HepG2 (cell line): ENCODE measurements at regions not wholly inside any gene's neighbourhood (a gene's known extent, or its start where the extent isn't known, plus 50 kb on each side); places are given as distances from the start of the nearest gene placed in this dataset.

ENCODE experiments used
- ATAC-seq: fragments of 200-7000 bp; cut with Tn5 transposase; 3 replicates; pipeline ENCODE4 v1.9.1; 2020; ENCODE audit warnings: mild to moderate bottlenecking, moderate library complexity
- BruUV-seq: library from RNA; stranded (reverse); fragments of 400-500 nt; replicated peaks from 2 replicates; lab custom pipeline; 2021; lab: Mats Ljungman, UMichigan
- CTCF ChIA-PET: fragments of 300-600 bp; formaldehyde crosslinking; extraction: SDS; loops from one replicate; lab custom pipeline; 2021; ENCODE audit warnings: low total read pairs, inconsistent platforms, low intra/inter-chr PET ratio; lab: Yijun Ruan, JAX
- POLR2A ChIA-PET: fragments of 350-600 bp; sonication (Branson Sonifier 250); formaldehyde crosslinking; loops from one replicate; lab custom pipeline; 2020; ENCODE audit warnings: antibody characterized with exemption, inconsistent platforms; lab: Yijun Ruan, JAX
- DNase-seq: peaks from one replicate; pipeline ENCODE4 v3.0.0-alpha.2; 2015; ENCODE audit warnings: low spot score
- FAIRE-seq: peaks from 3 replicates; lab custom pipeline; 2011; peaks lifted over from hg19 to GRCh38; lab: Jason Lieb, UNC
- H2AFZ ChIP-seq: one replicate; pipeline ENCODE4 v1.6.1; 2011; ENCODE audit warnings: low read length, inconsistent platforms
- H3K27ac ChIP-seq: fragments of 300-600 bp; 3 replicates; pipeline ENCODE4 v1.8.0; 2011; ENCODE audit warnings: mixed run types, mild to moderate bottlenecking, mixed read lengths, low read length, inconsistent platforms; ENCODE audit not compliant: insufficient read depth; ENCODE audit errors: extremely low read length
- H3K27me3 ChIP-seq, 2 experiments: fragments of 200-600 bp in 1 of 2; 2 replicates in 1 of 2; 3 replicates in 1 of 2; pipeline versions ENCODE4 v1.6.0 to v1.8.0; 2011; ENCODE audit warnings: low read length in 2 of 2, mild to moderate bottlenecking in 2 of 2, moderate library complexity in 2 of 2, inconsistent platforms in 1 of 2; ENCODE audit not compliant: insufficient read depth in 2 of 2, control insufficient read depth in 1 of 2
- H3K36me3 ChIP-seq, 2 experiments: fragments of 200-600 bp in 1 of 2; replicated peaks in 1 of 2; 2 replicates in 1 of 2; 3 replicates in 1 of 2; pipeline versions ENCODE4 v1.5.1 to v1.8.0; 2011; ENCODE audit warnings: low read length in 2 of 2, inconsistent platforms in 1 of 2; ENCODE audit not compliant: insufficient read depth in 2 of 2, control insufficient read depth in 1 of 2
- H3K4me1 ChIP-seq: 2 replicates; pipeline ENCODE4 v1.5.1; 2012; ENCODE audit warnings: low read length, inconsistent platforms; ENCODE audit not compliant: insufficient read depth
- H3K4me2 ChIP-seq: 2 replicates; pipeline ENCODE4 v1.6.0; 2011; ENCODE audit warnings: low read depth, low read length, inconsistent platforms
- H3K4me3 ChIP-seq, 3 experiments: fragments of 200-600 bp in 1 of 3; sonication (generic), shearing (Covaris generic) in 1 of 3; replicated peaks in 1 of 3; 2 replicates each; pipeline ENCODE4 v1.5.1; 2011 to 2016; ENCODE audit warnings: low read length in 3 of 3, inconsistent platforms in 2 of 3, low read depth in 2 of 3, mild to moderate bottlenecking in 2 of 3, control low read depth in 1 of 3, mixed read lengths in 1 of 3; ENCODE audit not compliant: insufficient read depth in 1 of 3
- H3K79me2 ChIP-seq: one replicate; pipeline ENCODE4 v1.6.1; 2011; ENCODE audit warnings: low read length, inconsistent platforms; ENCODE audit not compliant: insufficient read depth
- H3K9ac ChIP-seq: 2 replicates; pipeline ENCODE4 v1.6.0; 2011; ENCODE audit warnings: mild to moderate bottlenecking, low read depth, low read length, inconsistent platforms; ENCODE audit not compliant: insufficient read depth
- H3K9me3 ChIP-seq: 2 replicates; pipeline ENCODE4 v1.5.1; 2012; ENCODE audit warnings: mild to moderate bottlenecking, low read length
- H4K20me1 ChIP-seq: 2 replicates; pipeline ENCODE4 v1.6.0; 2011; ENCODE audit warnings: inconsistent platforms, mild to moderate bottlenecking, low read length, moderate library complexity; ENCODE audit not compliant: insufficient read depth
- CEBPB ChIP-seq: IDR thresholded peaks from 2 replicates; pipeline ENCODE4 v1.6.1; 2011; ENCODE audit warnings: low read depth, low read length, improper control_type of control experiment, borderline replicate concordance
- CEBPG ChIP-seq: IDR thresholded peaks from 2 replicates; pipeline ENCODE4 v1.6.1; 2016
- HMGXB3 ChIP-seq: sonication (generic); formaldehyde crosslinking; IDR thresholded peaks from 2 replicates; pipeline ENCODE4 v1.4.0; 2020; ENCODE audit warnings: missing genetic modification reagents, borderline replicate concordance
- ZKSCAN5 ChIP-seq: sonication (generic); formaldehyde crosslinking; IDR thresholded peaks from 2 replicates; pipeline ENCODE4 v1.5.1; 2020; ENCODE audit warnings: mild to moderate bottlenecking, missing genetic modification reagents
- WGBS: methylation state at CpG from one replicate; pipeline ENCODE4 v1.1.6; 2017; ENCODE audit warnings: low lambda C conversion rate; 5-methylcytosine and 5-hydroxymethylcytosine counted together
- in situ Hi-C: cut with HindIII; loops from 2 replicates; pipeline ENCODE4 v1.10.0; 2017; ENCODE audit warnings: low pct_unique_long_range_greater_than_20kb; ENCODE audit not compliant: extremely low pct_ligation_motif_present
- intact Hi-C: fragments of 100-400 bp; cut with micrococcal nuclease; formaldehyde crosslinking; loops from one replicate; pipeline ENCODE4 v1.10.0; 2022; ENCODE audit not compliant: unreplicated experiment

- Histone ChIP-seq H4K20me1 (no peaks in the 10 kb centered on the region), H2AFZ (no peak overlapping the region), H3K4me1 (peaks cover 43% of the 10 kb centered on the region), H3K79me2 (no peaks in the 10 kb centered on the region), H3K4me2 (peak overlapping the region; percentile 64), H3K27ac (peak overlapping the region; percentile 64), H3K27me3 (no peaks in the 10 kb centered on the region), H3K36me3 (no peaks in the 10 kb centered on the region), H3K4me3 (peak overlapping the region in 1 of 3 experiments; percentile 31; a peak in 1 of 6 replicates), H3K9ac (no peak overlapping the region), H3K9me3 (no peaks in the 10 kb centered on the region)
- DNase-seq, result no peak
- POLR2A ChIA-PET, result interaction anchor here (1.1 to 1.4 kb wide), 2 partner anchors 9 kb away, joined by 3 read pairs; no protein-coding TSS in a partner anchor
- TF ChIP-seq CEBPG (CRISPR knock-in tag) (peak; percentile 34; the same call in 1 of the 2 replicates), CEBPB (peak; percentile 77; the same call in 1 of the 2 replicates), HMGXB3 (CRISPR knock-in tag) (no peak), ZKSCAN5 (CRISPR knock-in tag) (0 out of 2 replicates have a peak, but pooled peaks have one; percentile 65)
- no peak for FAIRE-seq
- no TSS peak for BruUV-seq
- in situ Hi-C loops (no loop called here), intact Hi-C loops (loop anchor here (2.0 to 10.0 kb wide), 3 partner anchors 63 to 103 kb away; partner anchors contain the start of gene RALGPS2)
- CTCF ChIA-PET, result no interaction called here
- 50% methylated on average over 10 of the region's 10 CpGs for WGBS
- ATAC-seq, result no peak
Measured at GRCh38 chr1:178621822-178622221, 103.2 kb upstream of the RALGPS2 start.
